HepG2 (cell line): ENCODE measurements at regions not wholly inside any gene's neighbourhood (a gene's known extent, or its start where the extent isn't known, plus 50 kb on each side); places are given as distances from the start of the nearest gene placed in this dataset.

ENCODE experiments used
- HNF1A ChIP-seq, 2 experiments: sonication (generic) in 1 of 2; formaldehyde crosslinking in 1 of 2; IDR thresholded peaks; 2 replicates each; pipeline versions ENCODE4 v1.4.0 to v1.6.1; 2016 to 2020; ENCODE audit warnings: borderline replicate concordance in 1 of 2, low read depth in 1 of 2, mild to moderate bottlenecking in 1 of 2, missing genetic modification reagents in 1 of 2
- REST ChIP-seq, 2 experiments: IDR thresholded peaks; 2 replicates each; pipeline ENCODE4 v1.6.1; 2011 to 2012; ENCODE audit warnings: low read length in 2 of 2, borderline replicate concordance in 1 of 2, low read depth in 1 of 2, mild to moderate bottlenecking in 1 of 2, moderate library complexity in 1 of 2
- TF ChIP-seq, protein P1 (sequence below): sonication (generic); formaldehyde crosslinking; IDR thresholded peaks from 2 replicates; pipeline ENCODE4 v1.4.0; 2020; ENCODE audit warnings: missing genetic modification reagents

DNA sequence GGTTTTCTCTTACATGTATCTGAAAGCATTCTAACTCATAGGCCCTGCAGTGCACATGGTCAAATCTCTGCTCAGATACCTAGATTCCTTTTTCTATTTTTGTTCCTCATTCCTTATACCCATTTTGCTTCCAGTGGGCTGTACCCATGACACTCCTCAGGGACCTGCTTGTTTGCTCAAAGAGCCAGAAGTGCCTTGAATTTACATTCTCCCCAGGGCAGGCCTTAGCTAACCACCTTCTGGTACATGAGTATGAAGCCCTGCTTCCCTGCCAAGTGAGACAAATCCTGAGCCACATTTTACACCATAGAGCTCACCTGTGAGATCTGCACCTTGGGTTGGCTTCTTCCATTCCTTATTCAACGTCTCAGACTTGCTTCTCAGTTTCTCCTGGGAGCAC, 326.6 kb upstream of the SASH1 start (continued):
- no peak for TF ChIP-seq HNF1A (IDR thresholded peaks at IDR 0.05; ENCODE audit: low read depth)
- no peak for TF ChIP-seq HNF1A (CRISPR knock-in tag; IDR thresholded peaks at IDR 0.05; ENCODE audit: borderline replicate concordance)
- TF ChIP-seq REST (IDR thresholded peaks at IDR 0.05; ENCODE audit: borderline replicate concordance in 1 of 2, low read depth in 1 of 2, low read length in 2 of 2): no peak
- TF ChIP-seq, protein P1, sequence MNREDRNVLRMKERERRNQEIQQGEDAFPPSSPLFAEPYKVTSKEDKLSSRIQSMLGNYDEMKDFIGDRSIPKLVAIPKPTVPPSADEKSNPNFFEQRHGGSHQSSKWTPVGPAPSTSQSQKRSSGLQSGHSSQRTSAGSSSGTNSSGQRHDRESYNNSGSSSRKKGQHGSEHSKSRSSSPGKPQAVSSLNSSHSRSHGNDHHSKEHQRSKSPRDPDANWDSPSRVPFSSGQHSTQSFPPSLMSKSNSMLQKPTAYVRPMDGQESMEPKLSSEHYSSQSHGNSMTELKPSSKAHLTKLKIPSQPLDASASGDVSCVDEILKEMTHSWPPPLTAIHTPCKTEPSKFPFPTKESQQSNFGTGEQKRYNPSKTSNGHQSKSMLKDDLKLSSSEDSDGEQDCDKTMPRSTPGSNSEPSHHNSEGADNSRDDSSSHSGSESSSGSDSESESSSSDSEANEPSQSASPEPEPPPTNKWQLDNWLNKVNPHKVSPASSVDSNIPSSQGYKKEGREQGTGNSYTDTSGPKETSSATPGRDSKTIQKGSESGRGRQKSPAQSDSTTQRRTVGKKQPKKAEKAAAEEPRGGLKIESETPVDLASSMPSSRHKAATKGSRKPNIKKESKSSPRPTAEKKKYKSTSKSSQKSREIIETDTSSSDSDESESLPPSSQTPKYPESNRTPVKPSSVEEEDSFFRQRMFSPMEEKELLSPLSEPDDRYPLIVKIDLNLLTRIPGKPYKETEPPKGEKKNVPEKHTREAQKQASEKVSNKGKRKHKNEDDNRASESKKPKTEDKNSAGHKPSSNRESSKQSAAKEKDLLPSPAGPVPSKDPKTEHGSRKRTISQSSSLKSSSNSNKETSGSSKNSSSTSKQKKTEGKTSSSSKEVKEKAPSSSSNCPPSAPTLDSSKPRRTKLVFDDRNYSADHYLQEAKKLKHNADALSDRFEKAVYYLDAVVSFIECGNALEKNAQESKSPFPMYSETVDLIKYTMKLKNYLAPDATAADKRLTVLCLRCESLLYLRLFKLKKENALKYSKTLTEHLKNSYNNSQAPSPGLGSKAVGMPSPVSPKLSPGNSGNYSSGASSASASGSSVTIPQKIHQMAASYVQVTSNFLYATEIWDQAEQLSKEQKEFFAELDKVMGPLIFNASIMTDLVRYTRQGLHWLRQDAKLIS: no peak
